Endothelial cell of umbilical vein (primary cell): ENCODE measurements at regions not wholly inside any gene's neighbourhood (a gene's known extent, or its start where the extent isn't known, plus 50 kb on each side); places are given as distances from the start of the nearest gene placed in this dataset.

Experiments
- CTCF ChIP-seq, 2 donors: IDR thresholded peaks; 1 replicate in 1 of 2; 2 replicates in 1 of 2; pipeline ENCODE4 v1.5.1; 2011; ENCODE audit warnings: low read length in 2 of 2, mild to moderate bottlenecking in 2 of 2, moderate library complexity in 2 of 2, control low read depth in 1 of 2, inconsistent platforms in 1 of 2, low read depth in 1 of 2; ENCODE audit not compliant: insufficient read depth in 1 of 2; ENCODE audit errors: extremely low read depth in 1 of 2
- EZH2 ChIP-seq: IDR thresholded peaks from 2 replicates; pipeline ENCODE4 v1.6.1; 2012; ENCODE audit warnings: borderline replicate concordance, low read depth, mild to moderate bottlenecking, moderate library complexity, low read length, inconsistent platforms; ENCODE audit not compliant: severe bottlenecking
- POLR2A ChIP-seq: IDR thresholded peaks from 2 replicates; pipeline ENCODE4 v1.6.1; 2012; ENCODE audit warnings: low read depth, mild to moderate bottlenecking, control low read depth, low read length
- POLR2AphosphoS5 ChIP-seq: IDR thresholded peaks from 2 replicates; pipeline ENCODE4 v1.6.1; 2012; ENCODE audit warnings: low read depth, mild to moderate bottlenecking, control low read depth, low read length, moderate library complexity; ENCODE audit not compliant: insufficient read depth

- TF ChIP-seq CTCF (IDR thresholded peaks at IDR 0.05; ENCODE audit: extremely low read depth in 1 of 2, insufficient read depth in 1 of 2, low read depth in 1 of 2, low read length in 2 of 2) (no peak), POLR2A (no peak), POLR2AphosphoS5 (no peak), EZH2 (no peak)
Measured at GRCh38 chr11:70885281-70886231, 366.8 kb downstream of the SHANK2 start.
